ENCODE measurements at regions not wholly inside any gene's neighbourhood (a gene's known extent, or its start where the extent isn't known, plus 50 kb on each side); places are given as distances from the start of the nearest gene placed in this dataset.

DNA sequence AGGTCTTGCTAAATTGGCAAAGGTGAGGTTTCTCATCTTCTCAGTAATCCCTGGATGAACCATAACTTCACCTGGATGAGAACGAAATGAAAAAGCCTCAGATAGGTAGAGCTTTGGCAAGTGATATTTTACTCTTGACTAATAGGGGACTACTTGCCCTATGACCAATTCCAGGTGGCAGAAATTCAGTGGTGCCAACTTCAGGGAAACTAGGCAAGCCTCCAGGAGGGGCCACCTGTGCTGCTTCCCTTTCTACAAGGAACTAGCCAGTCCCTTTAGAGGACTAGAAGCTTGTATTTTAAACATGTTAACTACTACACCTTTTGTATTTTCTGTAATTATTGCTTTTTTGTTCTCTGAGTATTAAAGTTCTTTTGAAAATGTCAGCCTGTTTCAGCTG is 169.0 kb upstream of the GRIA1 start:
- no peak overlapping the region for H2BK20ac ChIP-seq (ENCODE audit: low read length)
- H3K4me2 ChIP-seq (ENCODE audit: insufficient read depth in 1 of 2, low read depth in 2 of 2, low read length in 2 of 2), result no peak overlapping the region
- H3K23ac ChIP-seq (ENCODE audit: insufficient read length), result no peak overlapping the region
- H2BK120ac ChIP-seq (replicated peaks; ENCODE audit: low read depth, low read length), result no peak overlapping the region
- H3K9me3 ChIP-seq (ENCODE audit: insufficient read depth in 2 of 2, low read depth in 1 of 2, low read length in 1 of 2), result no peaks in the 10 kb centered on the region
- H3K4me1 ChIP-seq (replicated peaks in 1 of 4; ENCODE audit: control insufficient read depth in 3 of 4, insufficient read depth in 4 of 4, low read length in 3 of 4), result peaks cover 0 to 2% (median 0%) of the 10 kb centered on the region in 4 experiments; a peak in 2 of 7 replicates
- no peak overlapping the region for H3K4me3 ChIP-seq (ENCODE audit: extremely low read depth in 1 of 4, insufficient read depth in 2 of 4, low read depth in 3 of 4, low read length in 4 of 4)
- no peak for FAIRE-seq
- H2BK15ac ChIP-seq (ENCODE audit: low read length), result no peak overlapping the region
- no peak overlapping the region for H3K27ac ChIP-seq (ENCODE audit: low read depth, low read length)
- no peak overlapping the region for H4K5ac ChIP-seq (ENCODE audit: insufficient read length, low read depth, low read length)
- H3K36me3 ChIP-seq (ENCODE audit: control insufficient read depth in 2 of 4, insufficient read depth in 4 of 4, low read length in 3 of 4), result no peaks in the 10 kb centered on the region
- H3K79me1 ChIP-seq (ENCODE audit: low read depth, low read length), result no peaks in the 10 kb centered on the region
- no peaks in the 10 kb centered on the region for H4K20me1 ChIP-seq (replicated peaks in 1 of 2; ENCODE audit: control insufficient read depth in 1 of 2, insufficient read depth in 2 of 2, low read length in 2 of 2)
- H3K79me2 ChIP-seq (ENCODE audit: control insufficient read depth in 1 of 2, insufficient read depth in 2 of 2, low read length in 2 of 2), result no peaks in the 10 kb centered on the region
- no peak overlapping the region for H3K9ac ChIP-seq (replicated peaks in 1 of 4; ENCODE audit: extremely low read depth in 1 of 4, low read depth in 3 of 4, low read length in 3 of 4)
- no peaks in the 10 kb centered on the region for H3K27me3 ChIP-seq (replicated peaks in 1 of 4; ENCODE audit: control insufficient read depth in 3 of 4, extremely low read depth in 1 of 4, insufficient read depth in 3 of 4, low read length in 3 of 4)
- WGBS, 2 experiments (ENCODE audit: extremely low coverage in 1 of 2, insufficient coverage in 1 of 2, insufficient read length in 1 of 2, insufficient replicate concordance in 2 of 2, low coverage in 1 of 2, low lambda C conversion rate in 2 of 2, missing lambda C conversion rate in 1 of 2), result 93% methylated on average over 1 of the region's 1 CpG; no CpG with 5 or more reads in 1 of the 2 experiments
- H4K91ac ChIP-seq (replicated peaks; ENCODE audit: insufficient read length, low read length), result no peak overlapping the region
- no peak for DNase-seq (ENCODE audit: low read depth in 1 of 2, low spot score in 2 of 2)
- ChIA-PET CTCF (ENCODE audit: partially characterized antibody) (interaction anchor here (0.6 kb wide), 1 partner anchor 34 kb away, joined by 3 read pairs; no protein-coding TSS in a partner anchor), POLR2A (ENCODE audit: partially characterized antibody) (no interaction called here)
- H2AFZ ChIP-seq (ENCODE audit: low read length), result no peak overlapping the region
- no peak overlapping the region for H4K8ac ChIP-seq (ENCODE audit: extremely low read depth, insufficient read depth, low read length)
- no peak overlapping the region for H2BK5ac ChIP-seq (ENCODE audit: low read depth, low read length)
- no peaks in the 10 kb centered on the region for H3K23me2 ChIP-seq (ENCODE audit: low read depth, low read length)
- no peak overlapping the region for H3K56ac ChIP-seq (replicated peaks; ENCODE audit: insufficient read length, low read depth, low read length)
- H3K14ac ChIP-seq (ENCODE audit: insufficient read length), result no peak overlapping the region
- no peak overlapping the region for H3K18ac ChIP-seq (ENCODE audit: extremely low read depth, low read length)
- H3K4ac ChIP-seq (replicated peaks; ENCODE audit: insufficient read length, low read depth, low read length), result no peak overlapping the region
- no peak overlapping the region for H2BK12ac ChIP-seq (ENCODE audit: low read depth, low read length)
- H2AK5ac ChIP-seq (ENCODE audit: low read depth, low read length), result no peak overlapping the region
- TF ChIP-seq TEAD4 (IDR thresholded peaks at IDR 0.05; ENCODE audit: low read depth, low read length), result no peak
